ENCODE measurements at regions not wholly inside any gene's neighbourhood (a gene's known extent, or its start where the extent isn't known, plus 50 kb on each side); places are given as distances from the start of the nearest gene placed in this dataset.

DNA sequence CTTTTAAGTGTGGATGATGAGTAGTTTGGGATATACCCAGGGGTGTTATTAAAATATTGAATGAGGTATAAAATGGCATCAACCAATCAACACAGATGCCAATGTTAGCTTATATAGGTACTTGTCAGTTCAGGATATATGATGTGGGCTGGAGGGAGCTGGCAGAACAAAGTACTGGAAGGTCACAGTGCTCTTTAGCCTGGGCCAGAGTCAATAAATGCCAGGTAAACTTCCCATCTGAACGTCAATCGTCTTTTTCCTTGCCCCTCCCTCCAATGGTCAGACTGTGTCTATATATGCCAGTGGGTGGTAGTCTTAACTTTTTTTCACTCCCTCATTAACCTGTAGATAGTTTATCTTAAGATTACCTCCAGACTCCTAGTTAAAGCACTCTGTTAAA, 140.8 kb upstream of the RBMS1 start:
- DNase-seq, result no peak

DNA sequence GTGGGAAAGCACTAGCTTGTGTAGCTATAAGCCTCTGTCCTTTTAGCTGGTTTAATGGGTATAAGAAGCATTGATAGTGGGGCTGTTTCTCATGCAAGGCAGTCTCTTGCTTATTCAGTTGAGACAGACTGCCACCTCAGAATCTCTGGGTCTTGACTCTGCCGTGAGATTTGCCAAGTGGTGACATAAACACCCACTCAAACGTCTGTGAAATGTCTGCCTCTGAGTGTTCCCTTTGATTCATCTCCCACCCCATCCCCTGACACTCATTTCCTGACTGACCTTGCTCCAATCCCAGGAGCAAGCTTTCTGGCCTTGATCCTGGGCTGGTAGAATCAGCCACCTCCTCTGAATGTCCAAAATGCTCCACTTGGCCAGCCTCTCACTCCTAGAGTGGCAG, 141.9 kb upstream of the RBMS1 start:
- no peak for DNase-seq

DNA sequence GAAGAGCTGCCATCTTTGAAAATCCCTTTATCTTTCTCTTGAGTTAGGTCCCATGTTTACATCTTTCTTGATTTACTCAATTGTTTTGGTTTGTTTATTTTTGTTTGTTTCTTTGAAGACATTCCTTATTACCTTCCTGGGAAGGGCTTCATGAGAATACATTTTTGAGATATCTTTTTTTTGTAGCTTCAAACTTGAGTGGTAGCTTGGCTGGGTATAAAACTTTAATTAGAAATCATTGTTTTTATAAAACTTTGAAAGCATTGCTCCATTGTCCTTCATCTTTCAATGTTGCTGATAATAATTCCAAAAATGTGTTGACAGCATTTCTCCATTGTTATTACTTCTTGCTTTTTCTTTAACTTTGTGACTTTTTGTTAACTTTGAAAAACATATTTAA, 145.9 kb upstream of the RBMS1 start:
- no peak for DNase-seq

DNA sequence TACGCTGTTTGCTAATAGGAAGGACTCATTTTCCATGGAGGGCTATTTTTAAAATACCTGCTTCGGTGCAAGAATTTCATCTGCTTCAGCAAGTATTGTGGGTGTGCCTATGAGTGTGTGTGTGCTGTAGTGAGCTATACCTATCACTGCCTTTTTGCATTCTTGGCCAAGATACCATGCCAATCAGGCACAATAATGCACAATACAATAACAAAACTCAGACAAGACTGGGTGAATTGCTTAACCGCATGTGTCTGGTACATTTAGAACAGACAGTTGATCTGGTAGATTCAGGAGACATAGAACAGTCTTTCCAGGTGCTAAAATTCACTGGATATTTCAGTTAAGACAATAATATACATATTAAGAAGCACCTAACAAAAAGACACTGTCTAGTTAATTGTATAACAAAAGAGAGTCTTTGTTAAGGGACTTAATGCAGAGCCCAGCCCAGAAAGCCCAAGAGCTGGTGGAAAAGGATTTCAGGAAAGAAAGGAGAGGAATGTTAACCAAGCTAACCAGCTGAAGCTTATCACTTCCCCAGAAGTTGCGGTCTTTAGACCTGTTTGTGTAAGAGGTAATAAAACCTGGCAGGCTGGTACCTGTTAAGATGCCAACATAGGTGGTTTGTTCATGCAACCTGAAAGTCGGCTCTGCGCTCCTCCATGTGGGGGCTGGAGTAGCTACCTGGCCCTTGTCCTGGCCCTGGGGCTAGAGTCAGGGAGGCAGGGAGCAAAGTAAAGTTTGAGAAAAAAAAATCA, 153.3 kb upstream of the RBMS1 start:
- peak; percentile 7 for DNase-seq

DNA sequence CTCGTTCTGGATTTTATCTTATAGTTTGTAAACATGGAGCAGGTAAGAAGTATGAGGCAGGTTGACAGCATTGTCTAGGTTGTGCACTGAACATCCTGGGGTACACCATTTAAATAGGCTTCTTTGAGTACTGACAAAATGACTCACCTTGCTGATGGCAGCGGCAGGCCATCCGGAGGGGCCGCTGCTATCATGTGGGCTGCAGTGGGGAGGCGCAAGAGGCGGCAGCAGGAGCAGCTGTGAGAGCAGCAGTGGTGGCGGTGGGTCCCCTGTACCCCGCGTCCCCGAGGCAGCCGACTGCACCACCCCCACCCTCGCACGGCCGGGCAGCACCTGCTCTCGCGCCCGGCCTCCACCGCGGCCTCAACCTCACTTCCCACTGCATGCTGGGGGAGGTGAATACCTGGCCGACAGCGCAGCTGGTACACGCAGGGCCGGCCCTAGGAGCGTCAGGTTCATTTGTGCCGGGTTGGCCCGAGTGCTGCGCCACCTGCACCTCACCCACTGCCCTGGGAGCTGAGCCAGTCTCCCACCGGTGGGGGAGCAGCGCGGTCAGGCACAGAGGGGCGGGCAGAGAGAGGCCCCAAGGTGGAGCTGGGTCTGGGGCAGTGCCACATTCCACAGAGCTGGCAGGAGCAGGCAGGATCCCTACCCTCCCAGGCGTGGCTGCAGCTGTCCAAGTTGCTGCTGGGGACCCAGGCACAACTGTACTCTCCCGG, 154.5 kb upstream of the RBMS1 start:
- DNase-seq, result no peak

DNA sequence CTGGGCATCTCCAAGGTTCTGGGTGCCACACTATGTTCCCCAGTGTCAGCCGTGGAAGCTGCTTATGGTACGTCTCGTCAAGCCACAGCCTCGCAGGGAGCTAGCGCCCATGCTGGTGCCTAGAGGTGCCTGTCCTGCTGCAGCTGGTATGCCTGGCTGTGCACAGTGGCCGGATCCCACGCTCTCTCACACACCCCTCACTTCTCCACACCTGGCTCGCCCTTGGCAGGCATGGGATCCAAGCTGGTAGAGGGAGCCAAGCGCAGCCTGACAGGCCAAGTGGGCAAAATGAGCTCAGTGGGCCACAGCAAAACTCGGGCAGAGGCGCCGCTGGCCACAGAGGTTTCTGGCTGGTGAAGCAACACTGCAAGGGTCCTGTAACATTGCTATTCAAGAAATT, 156.1 kb upstream of the RBMS1 start:
- DNase-seq, result no peak

DNA sequence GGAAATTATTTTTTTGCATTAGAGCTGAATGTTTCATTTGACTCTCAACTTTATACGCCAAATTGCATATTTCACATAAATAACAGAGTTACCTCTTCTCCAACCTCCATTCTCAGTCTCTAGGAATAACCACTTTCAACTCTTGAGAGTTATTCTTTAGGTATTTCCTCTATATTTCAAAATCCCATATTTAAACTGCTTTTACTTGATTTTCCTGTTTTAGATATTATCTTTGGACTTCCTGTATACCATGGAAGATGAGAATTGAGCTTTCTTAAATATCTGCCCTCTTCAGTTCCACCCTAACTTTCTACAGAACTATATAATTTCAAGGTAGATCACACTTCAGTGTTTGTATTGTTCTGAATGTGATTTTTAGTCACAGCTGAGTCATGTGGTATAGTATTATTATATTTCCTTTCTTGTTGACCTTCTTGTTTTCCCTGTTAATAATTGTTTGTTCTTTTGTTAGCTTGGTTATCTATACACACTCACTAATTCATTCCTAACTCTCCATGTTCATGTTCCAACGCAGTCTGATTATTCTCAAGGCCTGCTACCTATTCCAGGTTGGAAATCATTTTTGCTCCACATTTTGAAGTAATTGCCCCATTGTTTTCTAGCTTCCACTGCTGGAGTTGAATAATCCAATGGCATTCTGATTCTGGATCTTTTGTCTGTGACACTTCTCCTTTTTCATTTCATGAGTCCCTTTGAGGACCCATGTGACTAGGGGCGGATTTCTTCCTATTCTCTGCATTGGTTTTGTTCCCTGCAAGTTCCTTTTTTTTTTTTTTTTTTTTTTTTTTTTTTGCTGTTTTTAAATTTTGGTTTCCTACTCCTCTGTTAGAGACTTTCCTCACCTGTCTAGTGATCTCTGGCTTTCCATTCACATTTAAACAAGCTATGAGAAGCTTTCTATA, 156.8 kb upstream of the RBMS1 start:
- DNase-seq, result no peak

DNA sequence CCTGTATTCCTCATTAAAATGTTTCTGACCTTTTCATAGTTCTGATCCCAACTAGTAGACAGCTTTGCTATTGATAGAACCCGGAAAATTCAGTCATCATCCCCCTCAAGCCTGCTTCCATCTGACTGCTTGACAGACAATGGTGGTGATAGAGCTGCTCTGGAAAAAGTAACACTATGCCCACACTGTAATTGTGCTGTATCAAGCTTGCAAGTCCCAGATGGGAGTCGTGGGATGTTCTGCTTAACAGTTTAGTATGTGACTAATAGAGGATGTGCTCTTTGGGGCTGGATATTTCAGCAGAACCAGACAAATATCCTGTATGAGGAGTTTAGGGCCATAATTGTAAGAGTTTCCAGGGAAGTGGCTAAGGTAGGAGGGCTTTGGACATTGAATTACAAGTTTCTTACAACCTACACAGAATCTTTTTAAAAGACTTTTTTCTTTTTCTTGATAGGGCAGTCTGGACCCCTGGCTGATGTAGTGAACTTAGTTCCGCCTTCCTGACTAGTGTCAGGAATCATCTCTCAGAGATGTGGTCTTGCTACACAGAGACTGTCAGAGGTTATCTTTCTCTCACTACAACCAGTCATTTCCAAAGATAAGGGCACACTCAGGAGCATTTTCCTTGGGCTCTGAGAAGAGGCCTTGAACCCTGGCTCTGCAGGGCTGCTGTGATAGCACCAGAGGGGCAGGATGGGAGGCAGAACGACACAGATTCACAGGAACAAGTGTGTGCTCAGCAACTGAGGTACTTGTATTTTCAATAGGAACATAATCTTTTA, 158.0 kb upstream of the RBMS1 start:
- DNase-seq, result no peak

DNA sequence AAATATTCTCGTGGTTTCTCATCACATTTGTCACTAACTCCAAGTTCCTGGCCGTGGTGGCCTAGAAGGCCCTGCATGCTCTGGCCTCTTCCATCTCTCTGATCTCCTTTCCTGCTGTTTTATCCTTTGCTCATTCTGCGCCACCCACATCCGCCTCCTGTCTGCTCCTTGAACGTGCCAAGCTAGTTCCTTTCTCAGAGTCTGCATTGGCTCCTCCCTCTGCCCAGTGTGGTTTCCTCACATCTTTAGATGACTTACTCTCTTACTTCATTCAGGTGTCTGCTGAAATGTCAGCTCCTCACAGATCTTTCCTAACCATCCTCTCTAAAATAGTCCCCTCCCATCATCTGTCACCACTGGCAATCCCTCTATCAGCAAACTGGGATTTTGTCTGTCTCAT, 158.6 kb upstream of the RBMS1 start:
- no peak for DNase-seq

DNA sequence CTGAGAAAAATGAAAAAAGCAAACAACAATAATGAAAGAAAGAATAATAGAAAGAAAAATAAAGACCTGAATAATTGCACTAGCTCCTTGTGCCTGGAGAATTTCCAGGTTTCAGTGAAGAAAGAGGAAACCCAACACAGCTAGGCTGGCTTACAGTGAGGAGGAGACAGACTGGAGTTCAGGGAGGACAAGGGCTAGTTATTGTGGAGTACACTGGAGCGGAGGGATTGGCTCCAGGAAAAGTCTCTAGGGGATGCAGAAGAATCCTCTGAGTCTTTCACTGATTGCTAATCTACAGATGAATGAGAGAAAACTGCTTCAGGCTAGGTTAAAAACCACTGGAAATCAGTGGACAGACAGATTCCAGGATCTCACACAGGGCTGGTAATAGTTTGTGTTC, 163.6 kb upstream of the RBMS1 start:
- DNase-seq, result no peak

DNA sequence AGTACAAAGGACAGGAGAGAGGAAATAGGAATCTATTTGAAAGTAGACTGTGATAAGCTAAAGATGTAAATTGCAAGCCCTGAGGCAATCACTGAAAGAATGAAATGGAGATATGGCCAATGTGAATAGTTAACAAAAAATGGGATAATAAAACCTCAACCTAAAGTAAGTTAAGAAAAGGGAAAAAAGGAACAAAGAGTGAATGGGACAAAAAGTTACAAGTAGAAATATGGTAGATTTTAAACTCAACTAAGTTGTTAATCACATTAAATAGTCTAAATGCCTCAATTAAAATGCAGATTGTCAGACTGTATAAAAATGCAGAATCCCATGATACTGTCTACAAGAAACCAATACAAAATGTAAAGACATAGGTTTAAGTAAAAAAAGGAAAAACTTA, 165.2 kb upstream of the RBMS1 start:
- no peak for DNase-seq

DNA sequence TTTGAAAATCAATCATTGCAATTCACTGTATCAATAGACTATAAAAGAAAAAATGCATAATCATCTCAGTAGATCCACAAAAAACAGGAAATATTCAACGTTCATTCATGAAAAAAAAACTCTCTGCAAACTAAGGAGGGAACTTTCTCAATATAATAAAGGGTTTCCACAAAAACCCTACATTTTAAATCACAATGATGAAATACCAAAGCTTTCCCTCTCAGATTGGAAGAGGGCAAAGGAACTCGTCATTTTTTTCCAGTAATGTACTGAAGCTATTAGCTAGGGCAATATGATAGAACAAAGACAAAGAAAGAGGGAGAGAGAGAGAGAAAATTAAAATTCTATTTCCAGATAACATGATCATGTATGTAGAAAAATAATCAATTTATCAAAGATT, 167.1 kb upstream of the RBMS1 start:
- DNase-seq, result no peak

DNA sequence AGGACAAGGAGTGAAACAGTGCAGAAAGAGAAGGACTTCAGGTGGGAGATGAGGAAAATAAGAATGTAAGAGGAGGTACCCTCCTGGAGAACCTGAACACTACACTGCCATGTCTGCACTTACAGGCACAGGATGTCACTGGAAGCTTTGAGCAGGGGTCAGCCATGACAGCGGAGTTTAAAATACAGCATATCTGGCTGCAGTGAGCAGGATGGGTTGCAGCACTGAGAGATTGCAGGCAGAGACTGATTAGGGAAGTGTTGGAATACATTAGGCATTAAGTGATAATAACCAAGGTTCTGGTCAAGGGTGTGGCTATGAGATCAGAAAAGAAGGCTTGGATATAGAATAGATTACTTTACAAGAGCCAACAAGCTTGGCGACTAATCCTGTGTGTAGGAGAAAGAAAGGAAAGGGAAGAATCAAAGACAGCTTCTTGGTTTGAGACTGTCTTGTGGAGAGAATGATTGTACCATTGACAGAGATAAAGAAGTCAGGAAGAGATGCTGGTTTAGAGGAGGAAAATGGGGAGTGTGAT, 171.1 kb upstream of the RBMS1 start:
- no peak for DNase-seq

DNA sequence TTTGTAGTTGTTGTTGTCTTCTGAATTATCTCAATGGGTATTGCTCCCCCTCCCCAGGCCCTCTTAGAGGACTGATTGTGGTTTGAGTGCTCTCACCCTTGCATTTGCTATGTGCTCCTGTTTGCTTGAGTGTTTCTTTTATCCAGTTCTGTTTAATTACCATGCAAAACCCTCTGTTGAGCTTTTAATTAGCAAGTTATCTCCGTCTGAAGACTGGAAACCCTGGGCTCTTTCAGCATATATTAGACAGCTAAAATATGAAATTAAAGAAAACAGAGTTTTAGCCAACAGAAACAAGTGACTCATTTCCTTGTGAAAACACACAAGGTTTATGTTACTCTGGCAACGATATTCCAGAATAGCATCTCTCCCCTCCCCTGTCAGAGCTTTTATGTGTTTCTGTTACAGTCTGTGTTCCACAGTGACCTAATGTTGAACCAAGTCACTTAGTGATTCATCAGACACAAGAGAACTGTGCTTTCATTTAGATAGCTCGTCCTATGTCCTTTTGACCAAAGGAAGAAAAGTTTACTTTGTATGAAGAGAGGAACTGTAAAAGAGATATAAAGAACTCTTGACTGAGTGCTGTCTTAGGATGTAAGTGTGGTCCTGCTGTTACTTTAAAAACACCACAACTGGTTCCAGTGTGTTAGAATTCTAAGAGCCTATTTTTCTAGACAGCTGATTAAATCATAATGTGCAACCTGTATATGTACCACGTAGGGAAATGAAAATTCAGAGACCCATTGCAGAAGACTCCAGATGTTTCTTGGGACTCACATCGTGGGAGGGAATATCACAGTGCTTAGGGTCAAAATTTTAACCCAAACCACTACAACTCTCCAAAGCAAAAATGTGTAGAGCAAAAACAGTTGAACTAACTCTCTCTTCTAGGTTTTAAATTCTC, 172.8 kb upstream of the RBMS1 start:
- no peak for DNase-seq

DNA sequence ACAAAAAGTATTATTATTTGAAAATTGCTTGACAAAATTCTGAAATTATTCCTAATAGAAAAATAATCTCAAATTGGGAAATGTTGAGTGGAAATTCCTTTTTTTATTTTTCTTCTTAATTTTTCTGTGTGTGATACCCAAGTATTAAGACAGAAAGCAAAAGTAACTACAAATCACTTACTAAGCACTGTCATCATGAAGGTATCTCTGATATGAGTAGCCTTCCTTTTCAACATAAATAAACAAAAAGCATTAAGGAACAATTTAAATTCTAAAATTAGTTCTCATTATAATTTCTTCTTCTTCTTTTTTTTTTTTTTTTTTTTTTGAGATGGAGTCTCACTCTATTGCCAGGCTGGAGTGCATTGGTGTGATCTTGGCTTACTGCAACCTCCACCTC, 174.2 kb upstream of the RBMS1 start:
- DNase-seq, result no peak

DNA sequence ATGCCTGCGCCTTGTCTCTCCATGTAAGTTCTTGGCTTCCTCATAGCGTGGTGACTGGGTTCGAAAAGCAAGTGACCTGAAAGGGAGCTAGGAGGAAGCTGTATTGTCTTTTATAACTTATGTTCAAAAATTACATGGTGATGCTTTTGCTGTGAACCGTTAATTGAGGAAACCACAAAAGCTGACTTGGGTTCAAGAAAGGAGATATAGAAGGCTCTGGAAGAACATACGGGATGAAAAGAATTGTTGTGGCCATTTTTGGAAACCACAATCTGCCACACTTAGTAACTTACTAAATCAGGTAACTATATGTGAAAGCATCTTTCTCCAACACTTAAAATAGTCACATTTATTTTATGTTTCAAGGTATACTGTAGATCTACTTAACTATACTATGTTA, 177.0 kb upstream of the RBMS1 start:
- DNase-seq, result no peak

DNA sequence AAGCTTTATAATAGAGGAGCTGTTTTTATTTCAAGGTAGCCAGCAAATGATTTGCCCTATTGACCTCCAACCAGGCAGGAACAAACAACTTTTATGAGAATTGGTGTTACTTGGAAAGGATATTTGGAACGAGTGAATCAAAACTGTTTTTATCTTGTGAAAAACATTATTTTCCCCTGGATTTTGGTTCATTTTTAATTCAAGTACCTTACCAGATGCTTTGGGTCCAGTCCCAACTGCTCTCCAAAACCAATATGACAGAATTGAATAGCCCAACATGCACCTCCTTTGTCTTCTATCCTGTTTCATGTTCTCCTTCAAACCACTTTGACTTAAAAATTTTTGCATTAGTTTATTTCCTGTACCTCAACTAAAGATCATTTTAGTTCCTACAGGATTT, 178.6 kb upstream of the RBMS1 start:
- DNase-seq, result no peak

DNA sequence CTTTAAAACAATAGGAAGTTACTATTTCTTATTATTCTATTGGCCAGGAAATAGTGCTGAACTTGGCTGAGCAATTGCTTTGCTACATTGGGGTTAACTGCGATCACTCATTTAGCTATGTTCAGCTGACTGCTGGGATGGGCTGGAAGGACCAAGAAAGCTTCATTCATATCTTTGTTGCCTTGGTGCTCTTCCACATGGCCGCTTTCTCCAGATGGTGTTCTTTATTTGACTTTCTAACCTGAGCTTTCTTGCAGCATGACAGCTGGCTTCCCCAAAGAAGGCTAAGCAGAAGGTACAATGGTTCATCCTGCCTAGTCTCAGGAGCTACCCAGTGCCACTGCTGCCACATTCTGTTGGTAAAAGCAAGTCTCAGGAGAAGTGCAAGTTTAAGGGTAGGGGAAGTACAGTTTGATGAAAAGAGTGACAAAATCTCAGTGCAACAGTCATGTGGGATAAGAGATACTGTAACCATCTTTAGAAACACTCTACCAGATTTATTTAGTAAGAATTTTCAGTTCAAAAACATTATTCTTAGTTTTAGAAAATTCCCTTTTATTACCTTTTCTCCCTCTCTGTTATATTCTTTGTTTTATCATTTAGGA, 180.6 kb upstream of the RBMS1 start:
- no peak for DNase-seq

DNA sequence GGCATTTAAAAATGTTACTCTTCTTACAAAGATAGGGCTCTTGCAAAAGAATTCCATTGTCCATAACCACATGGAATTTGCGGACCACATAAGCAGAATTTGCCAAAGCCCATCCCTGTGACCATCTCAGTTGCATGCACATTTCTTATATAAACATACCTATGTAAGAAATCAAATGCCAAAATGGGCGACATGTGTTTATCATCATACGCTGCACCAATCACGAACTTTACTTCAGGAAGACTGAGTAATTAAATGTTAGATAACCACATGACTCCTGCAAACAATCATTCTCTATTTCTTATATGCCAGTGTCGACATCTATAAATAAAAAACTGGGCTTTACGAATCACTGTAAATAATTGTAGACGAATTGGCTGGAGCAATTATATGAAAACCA, 186.1 kb upstream of the RBMS1 start:
- DNase-seq, result no peak

DNA sequence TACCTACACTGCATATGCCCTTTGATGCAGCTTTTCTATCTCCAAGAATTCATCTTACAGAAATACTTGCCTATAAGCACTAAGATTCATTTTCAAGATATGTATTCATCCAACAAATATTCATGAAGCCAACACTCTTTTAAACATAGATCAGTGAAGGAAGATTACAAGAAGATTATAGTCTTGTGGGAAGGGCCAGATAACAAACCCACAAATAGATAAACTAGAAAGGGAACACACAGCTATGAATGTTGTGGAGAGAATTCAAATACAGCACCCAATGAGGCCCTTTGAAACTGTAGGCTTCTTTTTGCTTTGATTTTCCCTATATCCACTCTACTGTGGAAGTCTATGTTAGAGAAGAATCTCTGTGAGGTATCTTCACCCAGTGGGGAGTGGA, 186.7 kb upstream of the RBMS1 start:
- no peak for DNase-seq

DNA sequence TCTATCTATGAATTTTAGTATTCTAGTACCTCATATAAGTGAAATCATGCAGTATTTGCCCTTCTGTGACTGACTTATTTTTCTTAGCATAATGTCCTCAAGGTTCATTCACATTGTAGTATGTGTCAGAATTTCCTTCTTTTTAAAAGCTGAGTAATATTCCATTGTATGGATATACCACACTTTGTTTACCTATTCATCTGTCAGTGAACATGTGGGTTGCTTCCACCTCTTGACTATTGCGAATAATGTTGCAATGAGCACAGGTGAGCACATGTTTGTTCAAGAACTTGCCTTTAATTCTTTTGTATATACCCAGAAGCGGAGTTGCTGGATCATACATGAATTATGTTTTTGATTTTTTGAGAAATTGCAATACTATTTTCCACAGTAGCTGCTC, 187.4 kb upstream of the RBMS1 start:
- DNase-seq, result no peak

Measured in NCI-H526 treated with DMSO at 0.1 percent for 48 hours (cell line).